ENCODE measurements at regions not wholly inside any gene's neighbourhood (a gene's known extent, or its start where the extent isn't known, plus 50 kb on each side); places are given as distances from the start of the nearest gene placed in this dataset.

- intact Hi-C loops (cut with micrococcal nuclease), result no loop called here
These were observed 101.8 kb downstream of the CAND1 start for GRCh38 chr12:67370979-67371378.

GRCh38 chr12:67377021-67377420 lies 107.9 kb downstream of the CAND1 start:
- intact Hi-C loops (cut with micrococcal nuclease), result no loop called here

GRCh38 chr12:67377541-67377940 lies 108.4 kb downstream of the CAND1 start:
- intact Hi-C loops (cut with micrococcal nuclease), result no loop called here

- intact Hi-C loops (cut with micrococcal nuclease), result no loop called here
These were observed 113.2 kb downstream of the CAND1 start for GRCh38 chr12:67382241-67382871.

GRCh38 chr12:67386869-67387565 lies 117.9 kb downstream of the CAND1 start:
- intact Hi-C loops (cut with micrococcal nuclease), result no loop called here

- intact Hi-C loops (cut with micrococcal nuclease), result no loop called here
These were observed 119.4 kb downstream of the CAND1 start for GRCh38 chr12:67388331-67389138.

- intact Hi-C loops (cut with micrococcal nuclease), result no loop called here
These were observed 121.1 kb downstream of the CAND1 start for GRCh38 chr12:67390273-67390672.

GRCh38 chr12:67391034-67391433 lies 121.9 kb downstream of the CAND1 start:
- intact Hi-C loops (cut with micrococcal nuclease), result no loop called here

GRCh38 chr12:67391656-67392055 lies 122.5 kb downstream of the CAND1 start:
- intact Hi-C loops (cut with micrococcal nuclease), result no loop called here

GRCh38 chr12:67394550-67394949 lies 125.4 kb downstream of the CAND1 start:
- intact Hi-C loops (cut with micrococcal nuclease), result no loop called here

GRCh38 chr12:67400742-67401141 lies 131.6 kb downstream of the CAND1 start:
- intact Hi-C loops (cut with micrococcal nuclease), result no loop called here

GRCh38 chr12:67410246-67410645 lies 141.1 kb downstream of the CAND1 start:
- intact Hi-C loops (cut with micrococcal nuclease), result no loop called here

- intact Hi-C loops (cut with micrococcal nuclease), result no loop called here
These were observed 141.5 kb downstream of the CAND1 start for GRCh38 chr12:67410667-67411067.

GRCh38 chr12:67411562-67411961 lies 142.4 kb downstream of the CAND1 start:
- intact Hi-C loops (cut with micrococcal nuclease), result no loop called here

- intact Hi-C loops (cut with micrococcal nuclease), result no loop called here
These were observed 144.4 kb downstream of the CAND1 start for GRCh38 chr12:67413577-67413976.

GRCh38 chr12:67414011-67414715 lies 145.0 kb downstream of the CAND1 start:
- intact Hi-C loops (cut with micrococcal nuclease), result no loop called here

- intact Hi-C loops (cut with micrococcal nuclease), result no loop called here
These were observed 146.3 kb downstream of the CAND1 start for GRCh38 chr12:67415473-67415872.

- intact Hi-C loops (cut with micrococcal nuclease), result no loop called here
These were observed 150.7 kb downstream of the CAND1 start for GRCh38 chr12:67419810-67420209.

- intact Hi-C loops (cut with micrococcal nuclease), result no loop called here
These were observed 151.3 kb downstream of the CAND1 start for GRCh38 chr12:67420506-67420905.

GRCh38 chr12:67422081-67422480 lies 152.9 kb downstream of the CAND1 start:
- intact Hi-C loops (cut with micrococcal nuclease), result no loop called here

GRCh38 chr12:67424784-67425183 lies 155.6 kb downstream of the CAND1 start:
- intact Hi-C loops (cut with micrococcal nuclease), result no loop called here

- intact Hi-C loops (cut with micrococcal nuclease), result no loop called here
These were observed 156.2 kb downstream of the CAND1 start for GRCh38 chr12:67425394-67425793.
